Testis (tissue), 2 donors: ENCODE measurements at regions not wholly inside any gene's neighbourhood (a gene's known extent, or its start where the extent isn't known, plus 50 kb on each side); places are given as distances from the start of the nearest gene placed in this dataset.

Source experiments
- DNase-seq: peaks from one replicate; pipeline ENCODE4 v3.0.0-alpha.2; 2019
- H3K27ac ChIP-seq, 2 donors: fragments of 200-600 bp; sonication (generic); one replicate each; pipeline ENCODE4 v1.5.1; 2019
- H3K27me3 ChIP-seq: fragments of 200-600 bp; sonication (generic); one replicate; pipeline ENCODE4 v1.5.1; 2019
- H3K36me3 ChIP-seq: fragments of 200-600 bp; sonication (generic); one replicate; pipeline ENCODE4 v1.5.1; 2017; ENCODE audit warnings: low read depth; ENCODE audit errors: missing control alignments
- H3K4me1 ChIP-seq: fragments of 200-600 bp; sonication (generic); one replicate; pipeline ENCODE4 v1.5.1; 2019
- H3K4me3 ChIP-seq, 2 donors: fragments of 200-600 bp; sonication (generic); one replicate each; pipeline ENCODE4 v1.5.1; 2017 to 2019
- H3K9me3 ChIP-seq: fragments of 200-600 bp; sonication (generic); one replicate; pipeline ENCODE4 v1.5.1; 2017
- CTCF ChIP-seq, 3 experiments: fragments of 450-650 bp in 2 of 3; fragments of 200-600 bp in 1 of 3; sonication (generic) in 1 of 3; IDR thresholded peaks; one replicate each; pipeline ENCODE4 v1.5.1; 2016 to 2019; ENCODE audit warnings: antibody characterized with exemption in 3 of 3, mild to moderate bottlenecking in 2 of 3, moderate library complexity in 1 of 3
- POLR2A ChIP-seq: fragments of 450-650 bp; IDR thresholded peaks from one replicate; pipeline ENCODE4 v1.6.1; 2017; ENCODE audit warnings: antibody characterized with exemption, mild to moderate bottlenecking, moderate library complexity
- WGBS, 2 donors: methylation state at CpG; one replicate each; pipeline ENCODE4 v1.1.5; 2018; 5-methylcytosine and 5-hydroxymethylcytosine counted together
- intact Hi-C: fragments of 100-400 bp; cut with DNase I; formaldehyde crosslinking; loops from one replicate; pipeline ENCODE4 v1.15.1; 2023; ENCODE audit warnings: low total_unique reads

DNA sequence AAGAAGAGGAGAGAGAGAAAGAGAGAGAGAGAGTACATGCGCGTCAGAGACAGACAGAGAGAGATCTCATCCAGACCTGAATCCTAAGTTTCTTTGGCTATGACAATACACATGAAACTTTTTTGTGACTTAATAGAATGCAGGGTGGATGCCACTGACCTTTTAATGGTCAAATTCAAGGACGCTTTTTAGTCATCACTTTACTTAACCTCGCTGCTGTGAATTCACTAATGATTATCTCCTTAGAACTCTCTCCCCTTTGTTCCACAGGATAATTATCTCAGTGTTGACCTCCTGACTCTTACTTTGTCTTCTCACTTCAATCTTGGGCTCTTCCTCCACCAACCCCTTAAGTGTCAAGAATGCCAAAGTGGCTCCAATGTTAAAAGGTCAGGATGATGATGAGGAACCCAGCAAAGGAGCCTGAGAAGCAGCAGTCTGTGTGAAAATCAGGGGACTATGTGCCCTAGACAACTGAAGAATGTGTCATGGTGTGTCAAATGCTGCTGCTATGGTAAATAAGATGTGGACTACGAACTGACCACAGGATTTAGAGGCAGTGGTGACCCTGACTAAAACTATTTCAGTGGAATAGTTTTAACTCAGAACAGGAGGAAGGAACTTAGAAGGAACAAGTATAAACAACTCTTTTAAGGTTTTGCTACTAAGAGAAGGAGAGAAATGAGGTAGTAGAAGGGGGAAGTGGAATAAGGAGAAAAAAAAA, 382.1 kb downstream of the ZEB2 start:
- Histone ChIP-seq H3K4me1 (no peaks in the 10 kb centered on the region), H3K9me3 (no peaks in the 10 kb centered on the region), H3K27me3 (no peaks in the 10 kb centered on the region), H3K36me3 (no peaks in the 10 kb centered on the region), H3K4me3 (no peak overlapping the region), H3K27ac (no peak overlapping the region)
- WGBS, 2 donors = 88 to 90% methylated on average over 5 of the region's 5 CpGs
- DNase-seq = no peak
- TF ChIP-seq POLR2A (no peak), CTCF (IDR thresholded peaks at IDR 0.05) (no peak)
- intact Hi-C loops = no loop called here

- H3K27ac ChIP-seq = no peak overlapping the region
These were observed 382.6 kb downstream of the ZEB2 start for GRCh38 chr2:144137272-144137671.

DNA sequence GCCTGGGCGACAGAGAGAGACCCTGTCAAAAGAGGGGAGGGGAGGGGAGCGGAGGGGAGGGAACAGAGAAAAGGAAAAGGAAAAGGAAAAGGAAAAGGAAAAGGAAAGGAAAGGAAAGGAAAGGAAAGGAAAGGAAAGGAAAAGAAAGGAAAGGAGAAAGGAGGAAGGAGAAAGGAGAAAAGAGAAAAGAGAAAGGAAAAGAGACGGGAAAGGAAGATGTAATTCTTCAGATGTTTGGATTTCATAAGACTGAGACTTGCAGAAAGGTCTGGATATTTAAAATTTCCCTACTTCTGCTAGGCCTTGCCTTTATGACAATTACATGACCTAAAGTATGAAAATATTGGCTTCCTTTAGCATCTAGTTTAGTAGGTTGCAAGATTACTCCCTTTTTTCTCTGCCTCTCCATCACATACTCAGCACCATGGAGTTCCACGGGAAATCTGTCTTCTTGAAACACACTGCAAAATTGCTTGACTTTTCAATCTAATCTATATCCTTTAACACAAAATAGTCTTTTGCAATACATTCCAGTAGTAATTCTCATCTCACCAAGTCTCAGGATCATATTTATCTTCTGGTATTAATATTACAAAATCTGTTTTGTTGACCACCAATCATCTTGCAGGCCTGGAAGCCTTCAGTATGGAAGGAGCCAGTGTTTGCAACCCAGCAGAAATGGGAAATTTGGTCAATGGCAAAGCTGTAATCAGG, 383.5 kb downstream of the ZEB2 start:
- H3K9me3 ChIP-seq = no peaks in the 10 kb centered on the region
- H3K27ac ChIP-seq = no peak overlapping the region
- 95 to 98% methylated on average over 4 of the region's 4 CpGs for WGBS, 2 donors
- TF ChIP-seq CTCF (IDR thresholded peaks at IDR 0.05) (no peak), POLR2A (no peak)
- H3K4me3 ChIP-seq = no peak overlapping the region
- H3K36me3 ChIP-seq = no peaks in the 10 kb centered on the region
- no peaks in the 10 kb centered on the region for H3K27me3 ChIP-seq
- no peak for DNase-seq
- intact Hi-C loops = no loop called here
- H3K4me1 ChIP-seq = no peaks in the 10 kb centered on the region

More at GRCh38 chr2:144137272-144137671, 382.6 kb downstream of the ZEB2 start:
- H3K27me3 ChIP-seq = no peaks in the 10 kb centered on the region
- DNase-seq = no peak
- intact Hi-C loops = no loop called here
- no peaks in the 10 kb centered on the region for H3K4me1 ChIP-seq
- TF ChIP-seq CTCF (IDR thresholded peaks at IDR 0.05) (no peak), POLR2A (no peak)
- no peaks in the 10 kb centered on the region for H3K9me3 ChIP-seq
- H3K36me3 ChIP-seq = no peaks in the 10 kb centered on the region
- no peak overlapping the region for H3K4me3 ChIP-seq
- 90 to 94% methylated on average over 1 of the region's 1 CpG for WGBS, 2 donors

DNA sequence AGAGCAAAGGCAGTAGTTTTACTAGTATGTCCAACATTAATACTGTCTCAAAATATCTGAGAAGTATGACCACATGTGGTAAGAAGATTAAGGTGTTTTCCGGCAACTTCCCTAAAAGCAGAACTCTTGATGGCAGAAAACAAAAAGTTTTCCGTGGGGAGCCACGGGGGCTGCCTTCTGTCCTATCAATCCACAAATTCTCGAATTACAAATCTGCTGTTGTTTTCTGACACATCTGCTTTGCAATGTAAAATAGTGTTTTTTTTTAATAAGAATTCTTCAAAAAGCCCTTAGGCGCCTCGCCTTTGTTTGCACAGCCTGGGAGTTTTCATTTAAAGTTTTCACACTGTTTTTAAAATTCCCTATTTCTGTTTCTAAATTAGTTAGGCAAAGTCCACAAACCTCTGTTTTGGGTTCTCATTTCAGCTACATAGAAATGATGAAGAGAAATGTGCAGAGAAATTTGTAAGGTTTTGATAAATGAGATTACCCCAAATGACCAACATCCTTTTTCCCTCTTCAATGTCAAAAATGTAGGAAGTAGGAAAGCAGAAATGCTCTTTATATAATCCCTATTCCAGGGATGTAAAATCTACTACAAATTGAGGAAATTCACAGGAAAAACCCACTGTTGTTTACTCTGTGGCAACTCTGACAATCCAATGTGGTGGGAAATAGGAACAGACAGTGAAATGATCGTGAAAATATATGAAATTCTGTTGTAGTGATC, 385.8 kb downstream of the ZEB2 start:
- intact Hi-C loops = no loop called here
- no peak overlapping the region for H3K27ac ChIP-seq
- TF ChIP-seq POLR2A (no peak), CTCF (IDR thresholded peaks at IDR 0.05) (no peak)

More for the DNA sequence above, 385.8 kb downstream of the ZEB2 start:
- Histone ChIP-seq H3K36me3 (no peaks in the 10 kb centered on the region), H3K4me1 (no peaks in the 10 kb centered on the region), H3K27me3 (no peaks in the 10 kb centered on the region), H3K4me3 (no peak overlapping the region), H3K9me3 (no peaks in the 10 kb centered on the region)
- no peak for DNase-seq
- WGBS, 2 donors = 77 to 79% methylated on average over 7 of the region's 7 CpGs
